ENCODE measurements at regions not wholly inside any gene's neighbourhood (a gene's known extent, or its start where the extent isn't known, plus 50 kb on each side); places are given as distances from the start of the nearest gene placed in this dataset.

- Histone ChIP-seq H3K4me2 (no peak overlapping the region), H3K4me1 (ENCODE audit: low read depth, poor library complexity, severe bottlenecking) (no peaks in the 10 kb centered on the region)
Measured at GRCh38 chr1:29767088-29767685, 530.9 kb downstream of the PTPRU start.

GRCh38 chr1:29762635-29763034 lies 526.3 kb downstream of the PTPRU start:
- TF ChIP-seq, protein P1, sequence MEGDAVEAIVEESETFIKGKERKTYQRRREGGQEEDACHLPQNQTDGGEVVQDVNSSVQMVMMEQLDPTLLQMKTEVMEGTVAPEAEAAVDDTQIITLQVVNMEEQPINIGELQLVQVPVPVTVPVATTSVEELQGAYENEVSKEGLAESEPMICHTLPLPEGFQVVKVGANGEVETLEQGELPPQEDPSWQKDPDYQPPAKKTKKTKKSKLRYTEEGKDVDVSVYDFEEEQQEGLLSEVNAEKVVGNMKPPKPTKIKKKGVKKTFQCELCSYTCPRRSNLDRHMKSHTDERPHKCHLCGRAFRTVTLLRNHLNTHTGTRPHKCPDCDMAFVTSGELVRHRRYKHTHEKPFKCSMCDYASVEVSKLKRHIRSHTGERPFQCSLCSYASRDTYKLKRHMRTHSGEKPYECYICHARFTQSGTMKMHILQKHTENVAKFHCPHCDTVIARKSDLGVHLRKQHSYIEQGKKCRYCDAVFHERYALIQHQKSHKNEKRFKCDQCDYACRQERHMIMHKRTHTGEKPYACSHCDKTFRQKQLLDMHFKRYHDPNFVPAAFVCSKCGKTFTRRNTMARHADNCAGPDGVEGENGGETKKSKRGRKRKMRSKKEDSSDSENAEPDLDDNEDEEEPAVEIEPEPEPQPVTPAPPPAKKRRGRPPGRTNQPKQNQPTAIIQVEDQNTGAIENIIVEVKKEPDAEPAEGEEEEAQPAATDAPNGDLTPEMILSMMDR (conservative IDR thresholded peaks at IDR 0.05; ENCODE audit: low read depth, low read length): no peak

More at GRCh38 chr1:29767088-29767685, 530.9 kb downstream of the PTPRU start:
- H4K20me1 ChIP-seq (ENCODE audit: insufficient read depth): no peaks in the 10 kb centered on the region
- H3K27ac ChIP-seq: no peak overlapping the region
- H3K4me3 ChIP-seq (IDR thresholded peaks at IDR 0.05; ENCODE audit: insufficient read depth, low read depth, low read length): no peak overlapping the region
- H3K36me3 ChIP-seq (ENCODE audit: insufficient read depth): no peaks in the 10 kb centered on the region
- H2AFZ ChIP-seq (ENCODE audit: low read depth): no peak overlapping the region
- H3K27me3 ChIP-seq (ENCODE audit: insufficient read depth, low read depth): peaks cover 11% of the 10 kb centered on the region; the same call in 1 of the 2 replicates
- TF ChIP-seq, protein P1 (conservative IDR thresholded peaks at IDR 0.05; ENCODE audit: low read depth, low read length): no peak
- no peaks in the 10 kb centered on the region for H3K79me2 ChIP-seq (ENCODE audit: insufficient read depth, low read depth)
- H3K9ac ChIP-seq: no peak overlapping the region

DNA sequence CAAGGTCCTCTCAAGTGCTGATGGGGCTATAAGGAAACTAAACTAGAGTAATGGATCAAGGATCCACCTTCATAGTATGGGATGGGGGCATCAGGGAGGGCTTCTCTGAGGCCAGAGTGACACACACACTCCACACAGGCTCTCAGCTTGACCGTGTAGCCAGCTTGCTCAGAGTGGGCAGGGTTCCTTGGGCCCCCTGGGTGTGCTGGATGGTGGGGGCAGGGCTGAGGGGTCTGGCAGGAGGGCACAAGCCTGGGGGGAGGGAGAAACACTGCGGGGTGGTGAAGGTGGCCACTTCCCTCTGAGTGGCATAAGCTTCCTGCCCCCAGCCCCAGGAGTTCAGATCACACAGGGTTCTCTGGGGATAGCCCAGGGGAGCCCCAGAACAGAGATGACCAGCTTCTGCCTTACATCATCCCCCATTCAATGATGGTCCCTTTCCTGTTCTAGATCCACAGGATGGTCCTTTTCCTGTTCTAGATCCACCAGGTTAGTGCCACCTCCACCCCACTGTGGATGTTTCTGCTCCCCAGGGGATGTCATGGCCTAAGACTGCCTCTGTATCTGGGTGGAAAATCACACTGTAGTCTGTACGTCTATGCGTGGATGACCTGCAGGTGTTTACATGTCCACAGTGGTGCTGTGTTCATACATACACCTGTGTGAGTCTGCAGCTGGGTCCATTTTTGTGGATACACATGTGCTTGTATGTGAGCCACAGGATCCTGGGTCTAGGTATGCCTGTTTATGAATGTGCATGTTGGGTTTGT lies 525.0 kb downstream of the PTPRU start:
- H2AFZ ChIP-seq (ENCODE audit: low read depth): no peak overlapping the region
- no peak overlapping the region for H3K9ac ChIP-seq
- H4K20me1 ChIP-seq (ENCODE audit: insufficient read depth): no peaks in the 10 kb centered on the region
- no peaks in the 10 kb centered on the region for H3K4me1 ChIP-seq (ENCODE audit: low read depth, poor library complexity, severe bottlenecking)
- H3K79me2 ChIP-seq (ENCODE audit: insufficient read depth, low read depth): no peaks in the 10 kb centered on the region
- H3K27me3 ChIP-seq (ENCODE audit: insufficient read depth, low read depth): peaks cover 7% of the 10 kb centered on the region; the same call in 1 of the 2 replicates
- H3K36me3 ChIP-seq (ENCODE audit: insufficient read depth): no peaks in the 10 kb centered on the region
- H3K27ac ChIP-seq: no peak overlapping the region
- H3K4me2 ChIP-seq: no peak overlapping the region
- TF ChIP-seq, protein P1 (conservative IDR thresholded peaks at IDR 0.05; ENCODE audit: low read depth, low read length): no peak
- no peak overlapping the region for H3K4me3 ChIP-seq (IDR thresholded peaks at IDR 0.05; ENCODE audit: insufficient read depth, low read depth, low read length)

More at GRCh38 chr1:29762635-29763034, 526.3 kb downstream of the PTPRU start:
- Histone ChIP-seq H3K9ac (no peak overlapping the region), H3K27ac (no peak overlapping the region), H3K36me3 (ENCODE audit: insufficient read depth) (no peaks in the 10 kb centered on the region), H2AFZ (ENCODE audit: low read depth) (no peak overlapping the region), H3K4me1 (ENCODE audit: low read depth, poor library complexity, severe bottlenecking) (no peaks in the 10 kb centered on the region), H3K4me3 (IDR thresholded peaks at IDR 0.05; ENCODE audit: insufficient read depth, low read depth, low read length) (no peak overlapping the region), H3K4me2 (no peak overlapping the region), H3K27me3 (ENCODE audit: insufficient read depth, low read depth) (peaks cover 10% of the 10 kb centered on the region; the same call in 1 of the 2 replicates), H4K20me1 (ENCODE audit: insufficient read depth) (no peaks in the 10 kb centered on the region), H3K79me2 (ENCODE audit: insufficient read depth, low read depth) (no peaks in the 10 kb centered on the region)

- no peak overlapping the region for H2AFZ ChIP-seq (ENCODE audit: low read depth)
- H3K27ac ChIP-seq: no peak overlapping the region
- TF ChIP-seq, protein P1 (conservative IDR thresholded peaks at IDR 0.05; ENCODE audit: low read depth, low read length): no peak
- H3K4me1 ChIP-seq (ENCODE audit: low read depth, poor library complexity, severe bottlenecking): no peaks in the 10 kb centered on the region
- H3K27me3 ChIP-seq (ENCODE audit: insufficient read depth, low read depth): peaks cover 2% of the 10 kb centered on the region; the same call in 1 of the 2 replicates
- H3K9ac ChIP-seq: no peak overlapping the region
- no peak overlapping the region for H3K4me2 ChIP-seq
- H3K36me3 ChIP-seq (ENCODE audit: insufficient read depth): no peaks in the 10 kb centered on the region
- H4K20me1 ChIP-seq (ENCODE audit: insufficient read depth): no peaks in the 10 kb centered on the region
- no peak overlapping the region for H3K4me3 ChIP-seq (IDR thresholded peaks at IDR 0.05; ENCODE audit: insufficient read depth, low read depth, low read length)
- no peaks in the 10 kb centered on the region for H3K79me2 ChIP-seq (ENCODE audit: insufficient read depth, low read depth)
Measured at GRCh38 chr1:29760067-29760564, 523.8 kb downstream of the PTPRU start.

All from KMS-11 (cell line).